Ramos (cell line): ENCODE measurements at regions not wholly inside any gene's neighbourhood (a gene's known extent, or its start where the extent isn't known, plus 50 kb on each side); places are given as distances from the start of the nearest gene placed in this dataset.
"Not testable (repeated sequence)": the region's sequence is repeated elsewhere in the genome, so short reads cannot be mapped to it uniquely, and the experiment has no call there.

ENCODE experiments used
- in situ Hi-C: fragments of 300-500 bp; cut with MboI; formaldehyde crosslinking; loops from one replicate; pipeline ENCODE4 v1.14.3; 2022; ENCODE audit warnings: low sequenced_read_pairs; ENCODE audit not compliant: unreplicated experiment

- in situ Hi-C loops, result loop anchor here (25.0 kb wide), 1 partner anchor 148 kb away; the partner anchor contains the start of gene ARHGAP27
These were observed 94.7 kb upstream of the PLEKHM1 start for GRCh38 chr17:45585037-45585733.

- in situ Hi-C loops, result loop anchor here (25.0 kb wide), 1 partner anchor 149 kb away; the partner anchor contains the start of gene ARHGAP27
These were observed 95.5 kb upstream of the PLEKHM1 start for GRCh38 chr17:45585794-45586650.

- in situ Hi-C loops, result loop anchor here (25.0 kb wide), 1 partner anchor 149 kb away; the partner anchor contains the start of gene ARHGAP27
These were observed 96.1 kb upstream of the PLEKHM1 start for GRCh38 chr17:45586651-45586934.

GRCh38 chr17:45592433-45592923 is 102.0 kb upstream of the PLEKHM1 start:
- in situ Hi-C loops, result loop anchor here (25.0 kb wide), 1 partner anchor 155 kb away; the partner anchor contains the start of gene ARHGAP27

GRCh38 chr17:45596347-45596746 is 105.8 kb upstream of the PLEKHM1 start:
- in situ Hi-C loops, result loop anchor here (25.0 kb wide), 1 partner anchor 159 kb away; the partner anchor contains the start of gene ARHGAP27

GRCh38 chr17:45600052-45601012 is 109.8 kb upstream of the PLEKHM1 start:
- in situ Hi-C loops, result not testable (repeated sequence)

- in situ Hi-C loops, result not testable (repeated sequence)
These were observed 110.5 kb upstream of the PLEKHM1 start for GRCh38 chr17:45601013-45601412.

- in situ Hi-C loops, result not testable (repeated sequence)
These were observed 111.4 kb upstream of the PLEKHM1 start for GRCh38 chr17:45601605-45602539.

- in situ Hi-C loops, result not testable (repeated sequence)
These were observed 115.2 kb upstream of the PLEKHM1 start for GRCh38 chr17:45605751-45606150.

- in situ Hi-C loops, result not testable (repeated sequence)
These were observed 129.5 kb upstream of the PLEKHM1 start for GRCh38 chr17:45619984-45620405.

GRCh38 chr17:45620468-45620867 is 129.9 kb upstream of the PLEKHM1 start:
- in situ Hi-C loops, result not testable (repeated sequence)

- in situ Hi-C loops, result not testable (repeated sequence)
These were observed 130.6 kb upstream of the PLEKHM1 start for GRCh38 chr17:45621087-45621486.

GRCh38 chr17:45622295-45622694 is 131.8 kb upstream of the PLEKHM1 start:
- in situ Hi-C loops, result not testable (repeated sequence)

GRCh38 chr17:45628019-45628418 is 137.5 kb upstream of the PLEKHM1 start:
- in situ Hi-C loops, result no loop called here

GRCh38 chr17:45631941-45632340 is 141.4 kb upstream of the PLEKHM1 start:
- in situ Hi-C loops, result no loop called here

GRCh38 chr17:45639297-45639849 is 144.7 kb upstream of the CRHR1 start:
- in situ Hi-C loops, result no loop called here

- in situ Hi-C loops, result loop anchor here (5.0 kb wide), 1 partner anchor 192 kb away; no protein-coding TSS in a partner anchor
These were observed 143.8 kb upstream of the CRHR1 start for GRCh38 chr17:45640141-45640850.

- in situ Hi-C loops, result loop anchor here (5.0 kb wide), 1 partner anchor 191 kb away; no protein-coding TSS in a partner anchor
These were observed 142.6 kb upstream of the CRHR1 start for GRCh38 chr17:45641541-45641940.
